Osteoblast (primary cell): ENCODE measurements at regions not wholly inside any gene's neighbourhood (a gene's known extent, or its start where the extent isn't known, plus 50 kb on each side); places are given as distances from the start of the nearest gene placed in this dataset.
A peak's percentile ranks its signal among the peaks of the same experiment; 100 is the strongest.
"Not testable (repeated sequence)": the region's sequence is repeated elsewhere in the genome, so short reads cannot be mapped to it uniquely, and the experiment has no call there.

Source experiments
- DNase-seq: peaks from one replicate; pipeline ENCODE4 v3.0.0; 2011; ENCODE audit warnings: low spot score, mixed read lengths; ENCODE audit not compliant: insufficient read length; ENCODE audit errors: missing footprints
- H2AFZ ChIP-seq: 2 replicates; pipeline ENCODE4 v1.6.0; 2011; ENCODE audit warnings: mild to moderate bottlenecking, low read length
- H3K27ac ChIP-seq: 2 replicates; pipeline ENCODE4 v1.5.1; 2011; ENCODE audit warnings: mild to moderate bottlenecking, low read depth, low read length, moderate library complexity
- H3K27me3 ChIP-seq: 2 replicates; pipeline ENCODE4 v1.6.0; 2012; ENCODE audit warnings: mild to moderate bottlenecking, control low read depth, inconsistent platforms, low read length, moderate library complexity; ENCODE audit not compliant: insufficient read depth
- H3K36me3 ChIP-seq: 2 replicates; pipeline ENCODE4 v1.5.1; 2011; ENCODE audit warnings: mild to moderate bottlenecking, low read length, control low read depth, moderate library complexity; ENCODE audit not compliant: insufficient read depth
- H3K4me1 ChIP-seq: 2 replicates; pipeline ENCODE4 v1.5.1; 2011; ENCODE audit warnings: mild to moderate bottlenecking, low read length, control low read depth, moderate library complexity; ENCODE audit not compliant: insufficient read depth
- H3K4me2 ChIP-seq: 2 replicates; pipeline ENCODE4 v1.6.0; 2011; ENCODE audit warnings: mild to moderate bottlenecking, low read length; ENCODE audit not compliant: insufficient read depth
- H3K4me3 ChIP-seq: fragments of 200-600 bp; sonication (generic); 3 replicates; pipeline ENCODE4 v1.5.1; 2012; ENCODE audit warnings: mild to moderate bottlenecking, low read length, inconsistent platforms; ENCODE audit not compliant: insufficient read depth
- H3K79me2 ChIP-seq: 2 replicates; pipeline ENCODE4 v1.6.0; 2012; ENCODE audit warnings: mild to moderate bottlenecking, low read length, control low read depth, inconsistent platforms; ENCODE audit not compliant: insufficient read depth
- H3K9me3 ChIP-seq: 2 replicates; pipeline ENCODE4 v1.5.1; 2011; ENCODE audit warnings: low read depth, low read length, control low read depth
- H4K20me1 ChIP-seq: 2 replicates; pipeline ENCODE4 v1.6.0; 2012; ENCODE audit warnings: mild to moderate bottlenecking, low read length, control low read depth; ENCODE audit not compliant: insufficient read depth
- TF ChIP-seq, protein P1 (sequence below): IDR thresholded peaks from 2 replicates; pipeline ENCODE4 v1.5.1; 2011; ENCODE audit warnings: mild to moderate bottlenecking, low read depth, low read length, moderate library complexity; ENCODE audit errors: extremely low read depth

DNA sequence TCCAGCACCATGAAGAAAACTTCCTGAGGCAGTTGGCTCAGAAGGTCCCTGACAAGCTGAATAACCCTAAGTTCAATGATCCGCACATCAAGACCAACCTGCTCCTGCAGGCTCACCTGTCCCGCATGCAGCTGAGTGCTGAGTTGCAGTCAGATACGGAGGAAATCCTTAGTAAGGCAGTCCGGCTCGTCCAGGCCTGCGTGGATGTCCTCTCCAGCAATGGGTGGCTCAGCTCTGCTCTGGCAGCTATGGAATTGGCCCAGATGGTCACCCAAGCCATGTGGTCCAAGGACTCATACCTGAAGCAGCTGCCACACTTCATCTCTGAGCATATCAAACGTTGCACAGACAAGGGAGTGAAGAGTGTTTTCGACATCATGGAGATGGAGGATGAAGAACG, 88.4 kb upstream of the SMURF2 start:
- H4K20me1 ChIP-seq: no peaks in the 10 kb centered on the region
- no peaks in the 10 kb centered on the region for H3K9me3 ChIP-seq
- TF ChIP-seq, protein P1, sequence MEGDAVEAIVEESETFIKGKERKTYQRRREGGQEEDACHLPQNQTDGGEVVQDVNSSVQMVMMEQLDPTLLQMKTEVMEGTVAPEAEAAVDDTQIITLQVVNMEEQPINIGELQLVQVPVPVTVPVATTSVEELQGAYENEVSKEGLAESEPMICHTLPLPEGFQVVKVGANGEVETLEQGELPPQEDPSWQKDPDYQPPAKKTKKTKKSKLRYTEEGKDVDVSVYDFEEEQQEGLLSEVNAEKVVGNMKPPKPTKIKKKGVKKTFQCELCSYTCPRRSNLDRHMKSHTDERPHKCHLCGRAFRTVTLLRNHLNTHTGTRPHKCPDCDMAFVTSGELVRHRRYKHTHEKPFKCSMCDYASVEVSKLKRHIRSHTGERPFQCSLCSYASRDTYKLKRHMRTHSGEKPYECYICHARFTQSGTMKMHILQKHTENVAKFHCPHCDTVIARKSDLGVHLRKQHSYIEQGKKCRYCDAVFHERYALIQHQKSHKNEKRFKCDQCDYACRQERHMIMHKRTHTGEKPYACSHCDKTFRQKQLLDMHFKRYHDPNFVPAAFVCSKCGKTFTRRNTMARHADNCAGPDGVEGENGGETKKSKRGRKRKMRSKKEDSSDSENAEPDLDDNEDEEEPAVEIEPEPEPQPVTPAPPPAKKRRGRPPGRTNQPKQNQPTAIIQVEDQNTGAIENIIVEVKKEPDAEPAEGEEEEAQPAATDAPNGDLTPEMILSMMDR: no peak
- H2AFZ ChIP-seq: no peak overlapping the region
- H3K4me1 ChIP-seq: peaks cover 6% of the 10 kb centered on the region
- H3K4me2 ChIP-seq: no peak overlapping the region
- H3K79me2 ChIP-seq: no peaks in the 10 kb centered on the region
- DNase-seq: no peak
- peaks cover 11% of the 10 kb centered on the region for H3K36me3 ChIP-seq
- H3K27ac ChIP-seq: no peak overlapping the region
- H3K4me3 ChIP-seq: no peak overlapping the region
- H3K27me3 ChIP-seq: no peaks in the 10 kb centered on the region

DNA sequence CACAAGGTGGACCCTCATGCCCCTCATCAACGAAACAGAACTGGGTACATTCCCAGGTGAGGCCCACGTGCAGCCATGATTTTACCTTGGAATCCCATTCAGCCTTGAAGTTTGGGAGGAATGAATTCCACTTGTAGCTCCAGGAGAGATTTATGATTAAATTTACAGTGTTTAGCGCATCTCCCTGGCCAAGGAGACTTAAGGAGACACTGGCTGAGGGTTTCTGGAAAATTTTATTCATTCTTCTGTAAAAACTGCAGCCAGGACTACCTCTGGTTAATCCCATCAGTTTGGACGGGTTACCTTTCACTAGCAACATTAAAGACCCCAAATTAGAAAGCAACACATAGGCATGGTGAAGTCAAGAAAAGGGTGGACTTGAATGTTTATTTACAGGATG, 87.2 kb upstream of the SMURF2 start:
- no peaks in the 10 kb centered on the region for H3K9me3 ChIP-seq
- no peak overlapping the region for H2AFZ ChIP-seq
- H3K36me3 ChIP-seq: peaks cover 11% of the 10 kb centered on the region
- no peak overlapping the region for H3K27ac ChIP-seq
- H3K27me3 ChIP-seq: no peaks in the 10 kb centered on the region
- no peaks in the 10 kb centered on the region for H4K20me1 ChIP-seq
- TF ChIP-seq, protein P1: no peak
- no peak overlapping the region for H3K4me2 ChIP-seq
- H3K79me2 ChIP-seq: no peaks in the 10 kb centered on the region
- no peak overlapping the region for H3K4me3 ChIP-seq
- H3K4me1 ChIP-seq: peaks cover 6% of the 10 kb centered on the region
- no peak for DNase-seq

DNA sequence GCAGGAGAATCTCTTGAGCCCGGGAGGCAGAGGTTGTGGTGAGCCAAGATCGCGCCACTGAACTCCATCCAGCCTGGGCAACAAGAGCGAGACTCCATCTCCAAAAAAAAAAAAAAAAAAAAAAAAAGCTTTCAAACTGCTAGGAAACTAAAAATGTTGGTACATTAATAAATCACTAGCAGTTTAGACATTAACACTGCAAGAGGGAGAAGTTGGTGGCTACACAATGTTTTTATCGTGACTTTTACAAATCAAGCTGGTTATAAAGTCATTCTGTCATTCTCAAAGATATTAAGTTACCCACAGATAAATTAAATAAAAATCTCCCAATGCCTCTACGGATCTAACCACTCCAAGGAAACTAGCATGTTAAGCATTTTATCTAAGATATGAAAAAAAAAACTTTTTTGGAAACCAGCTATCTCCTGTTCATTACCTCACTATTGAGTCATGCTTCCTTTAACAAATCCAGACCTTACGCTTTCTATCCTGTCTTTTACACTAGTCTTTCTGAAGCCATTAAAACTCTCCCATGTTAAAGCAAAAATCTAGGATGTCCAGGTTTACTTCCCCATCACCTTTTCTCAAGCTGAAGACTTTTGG, 85.9 kb upstream of the SMURF2 start:
- Histone ChIP-seq H3K36me3 (peaks cover 11% of the 10 kb centered on the region), H3K4me2 (no peak overlapping the region), H3K4me1 (peaks cover 6% of the 10 kb centered on the region), H2AFZ (no peak overlapping the region), H3K4me3 (no peak overlapping the region), H4K20me1 (no peaks in the 10 kb centered on the region), H3K27ac (peak overlapping the region; percentile 44), H3K27me3 (no peaks in the 10 kb centered on the region), H3K9me3 (no peaks in the 10 kb centered on the region), H3K79me2 (no peaks in the 10 kb centered on the region)
- DNase-seq: peak; percentile 43
- TF ChIP-seq, protein P1: no peak

DNA sequence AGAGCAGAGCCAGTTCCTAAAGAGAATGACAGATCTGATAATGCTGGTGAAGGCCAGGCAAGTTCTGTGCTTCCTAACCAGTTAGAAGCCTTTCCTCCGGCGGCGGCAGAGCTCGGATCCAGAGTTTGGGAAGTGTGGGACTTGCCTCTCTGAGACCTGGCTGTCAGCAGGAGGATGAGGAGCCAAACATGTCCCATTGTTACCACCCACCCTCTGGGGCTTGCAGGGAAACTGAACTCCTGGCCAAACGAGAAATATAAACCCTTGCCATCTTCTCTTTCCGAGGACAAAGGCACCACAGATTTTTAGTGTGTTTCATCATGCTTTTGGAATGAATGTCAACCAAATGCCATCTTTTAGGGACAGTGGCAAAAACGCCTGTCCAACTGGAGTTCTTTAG, 80.2 kb upstream of the SMURF2 start:
- Histone ChIP-seq H3K27me3 (no peaks in the 10 kb centered on the region), H3K4me1 (peaks cover 35% of the 10 kb centered on the region), H3K36me3 (no peaks in the 10 kb centered on the region), H3K79me2 (peaks cover 2% of the 10 kb centered on the region), H4K20me1 (no peaks in the 10 kb centered on the region), H3K4me3 (no peak overlapping the region), H2AFZ (no peak overlapping the region), H3K4me2 (no peak overlapping the region), H3K9me3 (no peaks in the 10 kb centered on the region), H3K27ac (peak overlapping the region; percentile 23)
- DNase-seq: no peak
- TF ChIP-seq, protein P1: no peak

DNA sequence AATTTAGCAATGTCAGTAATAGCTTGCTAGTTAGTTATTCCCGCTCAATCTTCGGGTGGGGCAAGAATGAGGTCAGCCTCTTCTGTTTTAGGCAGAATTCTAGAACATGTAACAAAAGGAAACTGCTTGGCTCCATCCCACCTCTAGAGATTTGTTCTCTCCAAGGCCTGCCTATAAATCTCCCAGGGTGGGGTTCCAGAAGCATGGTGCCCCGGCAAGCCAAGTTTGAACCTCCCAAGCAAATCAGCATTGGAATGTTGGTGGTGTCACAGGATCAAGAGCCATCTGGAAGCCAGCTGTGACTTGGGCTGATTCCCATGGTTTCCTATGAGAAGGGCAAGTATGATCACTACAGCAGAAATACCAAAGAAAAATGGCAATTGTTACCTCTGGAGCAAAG, 79.8 kb upstream of the SMURF2 start:
- not testable (repeated sequence) for H3K36me3 ChIP-seq

More for the DNA sequence above, 79.8 kb upstream of the SMURF2 start:
- H3K4me2 ChIP-seq, H3K9me3 ChIP-seq, H4K20me1 ChIP-seq, H3K79me2 ChIP-seq, DNase-seq, H3K27me3 ChIP-seq, H3K4me3 ChIP-seq, H2AFZ ChIP-seq: not testable (repeated sequence)
- H3K4me1 ChIP-seq: peaks cover 35% of the 10 kb centered on the region
- peak overlapping the region; percentile 96 for H3K27ac ChIP-seq
